ENCODE measurements at regions not wholly inside any gene's neighbourhood (a gene's known extent, or its start where the extent isn't known, plus 50 kb on each side); places are given as distances from the start of the nearest gene placed in this dataset.

DNA sequence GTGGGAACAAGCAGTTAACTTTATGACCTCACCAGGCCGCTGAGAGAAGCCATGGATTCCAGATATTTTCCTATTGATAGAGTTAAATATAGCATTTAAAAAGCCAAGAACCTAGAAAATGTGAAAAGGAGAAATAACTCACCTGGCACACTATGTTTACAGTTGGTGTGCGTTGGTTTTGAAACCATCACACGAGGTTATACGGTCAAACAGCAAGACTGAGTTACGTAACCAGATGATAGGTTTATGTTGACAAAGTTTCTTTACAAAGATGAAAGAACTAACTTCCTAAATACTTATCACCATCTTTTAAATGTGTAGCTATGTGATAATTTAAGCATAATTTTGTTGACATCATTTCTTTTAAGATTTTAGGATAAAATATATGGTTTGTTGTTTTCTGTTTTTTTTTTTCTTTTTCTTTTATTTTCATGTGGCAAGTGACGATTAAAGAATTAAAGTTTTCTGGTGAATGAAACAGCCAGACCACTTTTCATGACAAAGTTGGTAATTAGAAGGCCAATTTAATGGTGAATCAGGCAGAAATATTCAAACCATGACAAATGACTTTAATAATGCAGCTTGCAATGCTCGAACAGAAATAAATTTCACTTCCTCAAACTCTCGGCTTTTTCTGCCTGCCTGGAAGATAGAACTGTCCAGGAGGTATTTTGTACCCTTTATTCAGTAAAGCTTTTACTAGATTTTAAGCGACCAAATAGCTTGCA lies 339.1 kb upstream of the OBI1 start:
- H3K23ac ChIP-seq (ENCODE audit: insufficient read length) = no peak overlapping the region
- peaks cover 0 to 4% (median 3%) of the 10 kb centered on the region in 4 experiments; a peak in 3 of 7 replicates for H3K4me1 ChIP-seq (replicated peaks in 1 of 4; ENCODE audit: control insufficient read depth in 3 of 4, insufficient read depth in 4 of 4, low read length in 3 of 4)
- H2BK5ac ChIP-seq (ENCODE audit: low read depth, low read length) = no peak overlapping the region
- H2BK12ac ChIP-seq (ENCODE audit: low read depth, low read length) = no peak overlapping the region
- no peak overlapping the region for H3K14ac ChIP-seq (ENCODE audit: insufficient read length)
- DNase-seq (ENCODE audit: low read depth in 1 of 2, low spot score in 2 of 2) (no peak), FAIRE-seq (no peak)
- no peak overlapping the region for H2BK15ac ChIP-seq (ENCODE audit: low read length)
- H3K9ac ChIP-seq (replicated peaks in 1 of 4; ENCODE audit: extremely low read depth in 1 of 4, low read depth in 3 of 4, low read length in 3 of 4) = no peak overlapping the region
- no peak overlapping the region for H3K4me2 ChIP-seq (ENCODE audit: insufficient read depth in 1 of 2, low read depth in 2 of 2, low read length in 2 of 2)
- H2BK120ac ChIP-seq (replicated peaks; ENCODE audit: low read depth, low read length) = no peak overlapping the region
- no peak overlapping the region for H4K8ac ChIP-seq (ENCODE audit: extremely low read depth, insufficient read depth, low read length)
- H3K4me3 ChIP-seq (ENCODE audit: extremely low read depth in 1 of 4, insufficient read depth in 2 of 4, low read depth in 3 of 4, low read length in 4 of 4) = no peak overlapping the region
- H3K9me3 ChIP-seq (ENCODE audit: insufficient read depth in 2 of 2, low read depth in 1 of 2, low read length in 1 of 2) = no peaks in the 10 kb centered on the region
- no peak overlapping the region for H3K56ac ChIP-seq (replicated peaks; ENCODE audit: insufficient read length, low read depth, low read length)
- no peak overlapping the region for H4K5ac ChIP-seq (ENCODE audit: insufficient read length, low read depth, low read length)
- no peaks in the 10 kb centered on the region for H4K20me1 ChIP-seq (replicated peaks in 1 of 2; ENCODE audit: control insufficient read depth in 1 of 2, insufficient read depth in 2 of 2, low read length in 2 of 2)
- no peaks in the 10 kb centered on the region for H3K23me2 ChIP-seq (ENCODE audit: low read depth, low read length)
- H2BK20ac ChIP-seq (ENCODE audit: low read length) = no peak overlapping the region
- CTCF ChIA-PET (ENCODE audit: partially characterized antibody) = interaction anchor here (0.6 to 1.0 kb wide), 4 partner anchors 12 to 697 kb away, joined by 3 to 4 read pairs (median 4); no protein-coding TSS in a partner anchor
- POLR2A ChIA-PET (ENCODE audit: partially characterized antibody) = no interaction called here
- no peaks in the 10 kb centered on the region for H3K27me3 ChIP-seq (replicated peaks in 1 of 4; ENCODE audit: control insufficient read depth in 3 of 4, extremely low read depth in 1 of 4, insufficient read depth in 3 of 4, low read length in 3 of 4)
- no peaks in the 10 kb centered on the region for H3K79me2 ChIP-seq (ENCODE audit: control insufficient read depth in 1 of 2, insufficient read depth in 2 of 2, low read length in 2 of 2)
- TF ChIP-seq CHD1 (IDR thresholded peaks at IDR 0.05; ENCODE audit: low read depth, low read length) (no peak), SRF (IDR thresholded peaks at IDR 0.05; ENCODE audit: low read depth, low read length) (no peak), BRCA1 (IDR thresholded peaks at IDR 0.05; ENCODE audit: low read depth, low read length) (no peak), RAD21 (IDR thresholded peaks at IDR 0.05 in 1 of 2, conservative IDR thresholded peaks at IDR 0.05 in 1 of 2; ENCODE audit: low read depth in 2 of 2, low read length in 2 of 2) (no peak), JUND (IDR thresholded peaks at IDR 0.05; ENCODE audit: low read length) (no peak), TEAD4 (IDR thresholded peaks at IDR 0.05; ENCODE audit: low read depth, low read length) (no peak), SIX5 (IDR thresholded peaks at IDR 0.05; ENCODE audit: low read depth, low read length) (no peak), TBP (IDR thresholded peaks at IDR 0.05; ENCODE audit: low read depth, low read length) (no peak), POU5F1 (IDR thresholded peaks at IDR 0.05; ENCODE audit: low read depth, low read length) (no peak)
- TF ChIP-seq, protein P1, sequence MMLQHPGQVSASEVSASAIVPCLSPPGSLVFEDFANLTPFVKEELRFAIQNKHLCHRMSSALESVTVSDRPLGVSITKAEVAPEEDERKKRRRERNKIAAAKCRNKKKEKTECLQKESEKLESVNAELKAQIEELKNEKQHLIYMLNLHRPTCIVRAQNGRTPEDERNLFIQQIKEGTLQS (IDR thresholded peaks at IDR 0.05; ENCODE audit: insufficient read depth, low read depth, low read length) = no peak
- no peak overlapping the region for H2AFZ ChIP-seq (ENCODE audit: low read length)
- no peaks in the 10 kb centered on the region for H3K79me1 ChIP-seq (ENCODE audit: low read depth, low read length)
- no peak overlapping the region for H4K91ac ChIP-seq (replicated peaks; ENCODE audit: insufficient read length, low read length)
- WGBS, 2 experiments (ENCODE audit: extremely low coverage in 1 of 2, insufficient coverage in 1 of 2, insufficient read length in 1 of 2, insufficient replicate concordance in 2 of 2, low coverage in 1 of 2, low lambda C conversion rate in 2 of 2, missing lambda C conversion rate in 1 of 2) = 92% methylated on average over 9 of the region's 9 CpGs; no CpG with 5 or more reads in 1 of the 2 experiments
- H3K4ac ChIP-seq (replicated peaks; ENCODE audit: insufficient read length, low read depth, low read length) = no peak overlapping the region
- H3K36me3 ChIP-seq (ENCODE audit: control insufficient read depth in 2 of 4, insufficient read depth in 4 of 4, low read length in 3 of 4) = no peaks in the 10 kb centered on the region
- H3K18ac ChIP-seq (ENCODE audit: extremely low read depth, low read length) = no peak overlapping the region
- H3K27ac ChIP-seq (ENCODE audit: low read depth, low read length) = no peak overlapping the region
- no peak overlapping the region for H2AK5ac ChIP-seq (ENCODE audit: low read depth, low read length)

Measured in H1 (cell line).